T-helper 9 cell (primary cell): ENCODE measurements at regions not wholly inside any gene's neighbourhood (a gene's known extent, or its start where the extent isn't known, plus 50 kb on each side); places are given as distances from the start of the nearest gene placed in this dataset.

Source experiments
- DNase-seq: peaks from one replicate; pipeline ENCODE4 v3.0.0-alpha.2; 2020

GRCh38 chr7:106417273-106417902 is 132.6 kb upstream of the NAMPT start:
- DNase-seq, result no peak

GRCh38 chr7:106416430-106416829 is 131.6 kb upstream of the NAMPT start:
- no peak for DNase-seq

GRCh38 chr7:106415433-106415832 is 130.7 kb upstream of the NAMPT start:
- no peak for DNase-seq

- DNase-seq, result no peak
Measured at GRCh38 chr7:106413446-106413845, 128.7 kb upstream of the NAMPT start.

- no peak for DNase-seq
Measured at GRCh38 chr7:106405697-106406141, 120.9 kb upstream of the NAMPT start.

GRCh38 chr7:106402898-106403297 is 118.1 kb upstream of the NAMPT start:
- DNase-seq, result no peak

GRCh38 chr7:106400923-106401322 is 116.1 kb upstream of the NAMPT start:
- DNase-seq, result no peak

GRCh38 chr7:106398786-106399185 is 114.0 kb upstream of the NAMPT start:
- DNase-seq, result no peak

GRCh38 chr7:106397994-106398393 is 113.2 kb upstream of the NAMPT start:
- no peak for DNase-seq

GRCh38 chr7:106394526-106394925 is 109.7 kb upstream of the NAMPT start:
- DNase-seq, result no peak

GRCh38 chr7:106393564-106394251 is 108.9 kb upstream of the NAMPT start:
- DNase-seq, result no peak

GRCh38 chr7:106392590-106392989 is 107.8 kb upstream of the NAMPT start:
- DNase-seq, result no peak

GRCh38 chr7:106392144-106392543 is 107.4 kb upstream of the NAMPT start:
- no peak for DNase-seq

GRCh38 chr7:106386958-106387357 is 102.2 kb upstream of the NAMPT start:
- DNase-seq, result no peak

GRCh38 chr7:106384373-106384772 is 99.6 kb upstream of the NAMPT start:
- no peak for DNase-seq

- DNase-seq, result no peak
Measured at GRCh38 chr7:106382929-106383328, 98.1 kb upstream of the NAMPT start.

GRCh38 chr7:106382129-106382528 is 97.3 kb upstream of the NAMPT start:
- DNase-seq, result no peak

GRCh38 chr7:106381252-106381651 is 96.5 kb upstream of the NAMPT start:
- no peak for DNase-seq

GRCh38 chr7:106377847-106378361 is 93.1 kb upstream of the NAMPT start:
- no peak for DNase-seq

- no peak for DNase-seq
Measured at GRCh38 chr7:106376026-106376799, 91.4 kb upstream of the NAMPT start.

GRCh38 chr7:106375499-106375898 is 90.7 kb upstream of the NAMPT start:
- DNase-seq, result no peak

- no peak for DNase-seq
Measured at GRCh38 chr7:106374437-106374836, 89.7 kb upstream of the NAMPT start.

GRCh38 chr7:106372595-106373318 is 88.0 kb upstream of the NAMPT start:
- no peak for DNase-seq
